Ovary (tissue), 7 donors: ENCODE measurements at regions not wholly inside any gene's neighbourhood (a gene's known extent, or its start where the extent isn't known, plus 50 kb on each side); places are given as distances from the start of the nearest gene placed in this dataset.

ENCODE experiments used
- DNase-seq, 5 donors: peaks; one replicate each; pipeline ENCODE4 v3.0.0-alpha.2; 2019 to 2020
- H3K27ac ChIP-seq, 2 donors: fragments of 200-600 bp; one replicate each; pipeline versions ENCODE4 v1.5.1 to v1.8.0; 2019 to 2022
- H3K27me3 ChIP-seq: fragments of 200-600 bp; one replicate; pipeline ENCODE4 v1.8.0; 2022
- H3K36me3 ChIP-seq: fragments of 200-600 bp; sonication (generic); one replicate; pipeline ENCODE4 v1.5.1; 2019
- H3K4me1 ChIP-seq: one replicate; pipeline ENCODE4 v1.8.1; 2013; ENCODE audit warnings: mild to moderate bottlenecking, moderate library complexity; ENCODE audit not compliant: insufficient read depth
- H3K4me3 ChIP-seq: fragments of 200-600 bp; sonication (generic); one replicate; pipeline ENCODE4 v1.5.1; 2017
- H3K9me3 ChIP-seq, 2 donors: fragments of 200-600 bp in 1 of 2; sonication (generic) in 1 of 2; one replicate each; pipeline versions ENCODE4 v1.5.1 to v1.8.1; 2013 to 2019; ENCODE audit warnings: mild to moderate bottlenecking in 1 of 2, moderate library complexity in 1 of 2
- EP300 ChIP-seq: sonication (generic); formaldehyde crosslinking; IDR thresholded peaks from one replicate; pipeline ENCODE4 v1.6.1; 2017; ENCODE audit warnings: antibody characterized with exemption
- POLR2A ChIP-seq: fragments of 450-650 bp; IDR thresholded peaks from one replicate; pipeline ENCODE4 v1.6.1; 2017; ENCODE audit warnings: antibody characterized with exemption, mild to moderate bottlenecking, moderate library complexity
- WGBS, 3 donors: extraction: QIAGEN DNeasy Blood & Tissue Kit in 1 of 3; methylation state at CpG; one replicate each; pipeline versions ENCODE4 v1.1.5 to v1.1.7; 2013 to 2017; 5-methylcytosine and 5-hydroxymethylcytosine counted together
- intact Hi-C, 4 donors: fragments of 100-400 bp; cut with DNase I; formaldehyde crosslinking; loops; one replicate each; pipeline versions ENCODE4 v1.11.0 to v1.15.1; 2022 to 2023
- TF ChIP-seq, protein P1 (sequence below), 3 donors: fragments of 450-650 bp in 2 of 3; fragments of 200-600 bp in 1 of 3; IDR thresholded peaks; one replicate each; pipeline versions ENCODE4 v1.5.1 to v1.8.0; 2016 to 2022; ENCODE audit warnings: antibody characterized with exemption in 3 of 3, mild to moderate bottlenecking in 1 of 3
- donor health status: DM: no; HTN: no; CAD: no; lungs with moderate emphysema.
- donor health status: DM: no; HTN: no; CAD: no.
- donor health status: Bipolar disorder and iron deficiency.
- donor health status: DM: no; HTN: no; CAD: no.
- donor health status: DM: yes; HTN: yes; CAD: no.

GRCh38 chr10:37563107-37563714 lies 294.2 kb downstream of the ZNF248 start:
- Histone ChIP-seq H3K9me3 (peaks cover 0 to 2% of the 10 kb centered on the region in 2 donors), H3K27me3 (no peaks in the 10 kb centered on the region), H3K4me1 (no peaks in the 10 kb centered on the region), H3K27ac (no peak overlapping the region), H3K4me3 (no peak overlapping the region), H3K36me3 (no peaks in the 10 kb centered on the region)
- DNase-seq, result no peak
- TF ChIP-seq, protein P1, sequence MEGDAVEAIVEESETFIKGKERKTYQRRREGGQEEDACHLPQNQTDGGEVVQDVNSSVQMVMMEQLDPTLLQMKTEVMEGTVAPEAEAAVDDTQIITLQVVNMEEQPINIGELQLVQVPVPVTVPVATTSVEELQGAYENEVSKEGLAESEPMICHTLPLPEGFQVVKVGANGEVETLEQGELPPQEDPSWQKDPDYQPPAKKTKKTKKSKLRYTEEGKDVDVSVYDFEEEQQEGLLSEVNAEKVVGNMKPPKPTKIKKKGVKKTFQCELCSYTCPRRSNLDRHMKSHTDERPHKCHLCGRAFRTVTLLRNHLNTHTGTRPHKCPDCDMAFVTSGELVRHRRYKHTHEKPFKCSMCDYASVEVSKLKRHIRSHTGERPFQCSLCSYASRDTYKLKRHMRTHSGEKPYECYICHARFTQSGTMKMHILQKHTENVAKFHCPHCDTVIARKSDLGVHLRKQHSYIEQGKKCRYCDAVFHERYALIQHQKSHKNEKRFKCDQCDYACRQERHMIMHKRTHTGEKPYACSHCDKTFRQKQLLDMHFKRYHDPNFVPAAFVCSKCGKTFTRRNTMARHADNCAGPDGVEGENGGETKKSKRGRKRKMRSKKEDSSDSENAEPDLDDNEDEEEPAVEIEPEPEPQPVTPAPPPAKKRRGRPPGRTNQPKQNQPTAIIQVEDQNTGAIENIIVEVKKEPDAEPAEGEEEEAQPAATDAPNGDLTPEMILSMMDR (IDR thresholded peaks at IDR 0.05), result no peak
- no peak for TF ChIP-seq POLR2A
- TF ChIP-seq EP300, result no peak
- WGBS, 3 donors, result 52 to 76% (median 60%) methylated on average over 1 of the region's 1 CpG
- intact Hi-C loops, result no loop called here

DNA sequence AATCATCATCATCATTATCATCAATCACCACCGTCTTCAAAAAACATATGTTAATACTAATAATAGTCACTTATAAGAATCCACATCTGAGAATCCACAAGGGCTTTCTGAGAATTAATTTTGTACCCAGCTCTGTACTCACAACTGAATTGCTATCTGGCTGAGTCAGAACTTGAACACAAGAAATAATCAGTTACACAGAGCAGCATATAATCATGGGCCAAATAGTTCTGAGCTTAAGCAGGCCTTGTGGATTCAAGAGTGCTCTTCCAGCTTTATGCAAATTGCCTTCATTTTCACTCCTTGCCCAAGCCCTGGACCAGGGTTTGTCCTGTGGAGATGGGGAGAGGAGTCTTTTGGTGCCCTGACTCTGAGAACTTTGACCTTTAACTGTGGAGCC lies 304.5 kb downstream of the ZNF248 start:
- no peak overlapping the region for H3K4me3 ChIP-seq
- H3K9me3 ChIP-seq, result no peaks in the 10 kb centered on the region
- intact Hi-C loops, result no loop called here
- TF ChIP-seq EP300, result no peak
- TF ChIP-seq POLR2A, result no peak
- TF ChIP-seq, protein P1 (IDR thresholded peaks at IDR 0.05), result no peak
- no peak for DNase-seq
- 79 to 83% (median 81%) methylated on average over 1 of the region's 1 CpG for WGBS, 3 donors
- no peaks in the 10 kb centered on the region for H3K36me3 ChIP-seq
- H3K27ac ChIP-seq, result no peak overlapping the region
- no peaks in the 10 kb centered on the region for H3K4me1 ChIP-seq
- H3K27me3 ChIP-seq, result no peaks in the 10 kb centered on the region

DNA sequence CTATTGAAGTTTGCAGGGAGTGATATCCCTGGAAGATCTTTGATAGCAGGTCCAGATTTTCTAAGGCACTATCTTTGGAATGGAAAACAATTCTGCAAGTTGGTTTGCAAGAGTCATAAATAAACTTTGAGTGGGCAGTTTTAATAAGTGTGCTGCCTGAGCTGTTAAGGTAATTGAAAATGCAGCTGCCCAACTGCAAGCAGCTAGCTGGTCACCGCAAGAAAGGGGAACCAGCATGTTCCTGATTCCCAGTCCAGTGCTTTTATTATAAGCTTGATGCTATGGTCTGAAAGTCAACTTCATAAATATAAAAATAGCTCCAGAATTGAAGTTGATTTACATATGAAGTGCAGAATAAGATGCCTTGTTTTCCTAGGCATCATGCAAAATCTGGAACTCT lies 308.4 kb downstream of the ZNF248 start:
- Histone ChIP-seq H3K9me3 (no peaks in the 10 kb centered on the region), H3K27me3 (no peaks in the 10 kb centered on the region), H3K4me1 (no peaks in the 10 kb centered on the region), H3K36me3 (no peaks in the 10 kb centered on the region), H3K4me3 (no peak overlapping the region), H3K27ac (no peak overlapping the region)
- intact Hi-C loops, result no loop called here
- WGBS, 3 donors, result 85 to 90% (median 86%) methylated on average over 1 of the region's 1 CpG
- TF ChIP-seq POLR2A (no peak), EP300 (no peak)
- TF ChIP-seq, protein P1 (IDR thresholded peaks at IDR 0.05), result no peak
- no peak for DNase-seq

GRCh38 chr10:37535459-37536246 lies 321.8 kb downstream of the ZNF248 start:
- 34 to 42% (median 40%) methylated on average over 3 of the region's 3 CpGs for WGBS, 3 donors
- H3K36me3 ChIP-seq, result no peaks in the 10 kb centered on the region
- H3K4me1 ChIP-seq, result no peaks in the 10 kb centered on the region
- intact Hi-C loops, result no loop called here
- no peaks in the 10 kb centered on the region for H3K9me3 ChIP-seq
- H3K27me3 ChIP-seq, result no peaks in the 10 kb centered on the region
- TF ChIP-seq EP300 (no peak), POLR2A (no peak)
- TF ChIP-seq, protein P1 (IDR thresholded peaks at IDR 0.05), result no peak
- H3K27ac ChIP-seq, result no peak overlapping the region
- DNase-seq, result no peak
- no peak overlapping the region for H3K4me3 ChIP-seq
